SK-N-SH (cell line): ENCODE measurements at regions not wholly inside any gene's neighbourhood (a gene's known extent, or its start where the extent isn't known, plus 50 kb on each side); places are given as distances from the start of the nearest gene placed in this dataset.

ENCODE experiments used
- CTCF ChIA-PET: fragments of 300-600, 350-600 bp; formaldehyde crosslinking; extraction: SDS; loops from one replicate; lab custom pipeline; 2021; lab: Yijun Ruan, JAX
- POLR2A ChIA-PET: fragments of 350-600 bp; sonication (Branson Sonifier 250); formaldehyde crosslinking; extraction: SDS; loops from one replicate; lab custom pipeline; 2020; ENCODE audit warnings: antibody characterized with exemption, inconsistent platforms; lab: Yijun Ruan, JAX
- DNase-seq: peaks from one replicate; pipeline ENCODE4 v3.0.0; 2012
- H2AFZ ChIP-seq: fragments of 200-600 bp; sonication (generic); 2 replicates; pipeline ENCODE4 v1.8.1; 2016; ENCODE audit warnings: antibody characterized with exemption, mild to moderate bottlenecking, low read depth
- H3F3A ChIP-seq: fragments of 200-600 bp; sonication (generic); replicated peaks from 2 replicates; pipeline ENCODE3; 2016; ENCODE audit warnings: antibody characterized with exemption, mild to moderate bottlenecking; ENCODE audit not compliant: insufficient read depth
- H3K27ac ChIP-seq, 2 experiments: fragments of 200-500 bp in 1 of 2; fragments of 200-600 bp in 1 of 2; sonication (Bioruptor generic) in 1 of 2; sonication (generic), shearing (Covaris generic) in 1 of 2; 2 replicates each; pipeline versions ENCODE4 v1.5.1 to v1.6.1; 2014 to 2016; ENCODE audit warnings: low read depth in 2 of 2, inconsistent platforms in 1 of 2, low read length in 1 of 2, mild to moderate bottlenecking in 1 of 2, mixed read lengths in 1 of 2
- H3K27me3 ChIP-seq: fragments of 200-600 bp; sonication (generic), shearing (Covaris generic); 2 replicates; pipeline ENCODE4 v1.6.1; 2016; ENCODE audit warnings: mixed run types; ENCODE audit not compliant: insufficient read depth
- H3K36me3 ChIP-seq, 2 experiments: fragments of 200-500 bp in 1 of 2; fragments of 200-600 bp in 1 of 2; sonication (Bioruptor generic) in 1 of 2; sonication (generic) in 1 of 2; replicated peaks in 1 of 2; 2 replicates each; pipeline versions ENCODE3 to v1.5.1; 2014 to 2016; ENCODE audit warnings: low read length in 1 of 2, mild to moderate bottlenecking in 1 of 2; ENCODE audit not compliant: insufficient read depth in 2 of 2, control insufficient read depth in 1 of 2
- H3K4me1 ChIP-seq, 2 experiments: fragments of 200-500 bp in 1 of 2; fragments of 200-600 bp in 1 of 2; sonication (Bioruptor generic) in 1 of 2; sonication (generic), shearing (Covaris generic) in 1 of 2; 2 replicates each; pipeline versions ENCODE4 v1.5.1 to v1.6.1; 2014 to 2016; ENCODE audit warnings: low read depth in 1 of 2, low read length in 1 of 2, mixed run types in 1 of 2; ENCODE audit not compliant: insufficient read depth in 2 of 2, control insufficient read depth in 1 of 2
- H3K4me2 ChIP-seq: fragments of 200-600 bp; sonication (generic), shearing (Covaris generic); 2 replicates; pipeline ENCODE4 v1.6.1; 2017; ENCODE audit warnings: mixed run types
- H3K4me3 ChIP-seq, 2 experiments: fragments of 200-500 bp in 1 of 2; fragments of 200-600 bp in 1 of 2; sonication (Bioruptor generic) in 1 of 2; sonication (generic), shearing (Covaris generic) in 1 of 2; 2 replicates each; pipeline versions ENCODE4 v1.5.1 to v1.8.1; 2014 to 2016; ENCODE audit warnings: low read depth in 2 of 2, inconsistent platforms in 1 of 2, low read length in 1 of 2, mild to moderate bottlenecking in 1 of 2, mixed read lengths in 1 of 2, moderate library complexity in 1 of 2
- H3K79me2 ChIP-seq: fragments of 200-600 bp; sonication (generic); 2 replicates; pipeline ENCODE4 v1.8.1; 2017; ENCODE audit warnings: mild to moderate bottlenecking; ENCODE audit not compliant: insufficient read depth
- H3K9ac ChIP-seq: fragments of 200-600 bp; sonication (generic); 2 replicates; pipeline ENCODE4 v1.6.1; 2017; ENCODE audit warnings: mixed run types
- H3K9me2 ChIP-seq: fragments of 200-600 bp; sonication (generic); 2 replicates; pipeline ENCODE4 v1.6.1; 2017; ENCODE audit warnings: mixed run types
- H3K9me3 ChIP-seq: fragments of 200-600 bp; sonication (generic); 2 replicates; pipeline ENCODE4 v1.6.1; 2017; ENCODE audit warnings: mixed run types, mild to moderate bottlenecking, moderate library complexity
- H4K20me1 ChIP-seq: fragments of 200-600 bp; sonication (generic); 2 replicates; pipeline ENCODE4 v1.6.1; 2017; ENCODE audit warnings: mild to moderate bottlenecking, mixed run types; ENCODE audit not compliant: insufficient read depth
- CHD2 ChIP-seq: fragments of 150-350 bp; IDR thresholded peaks from 2 replicates; pipeline ENCODE4 v1.6.1; 2018; ENCODE audit warnings: low read length; ENCODE audit not compliant: partially characterized antibody
- CTCF ChIP-seq: fragments of 200-600 bp; sonication (generic); IDR thresholded peaks from 2 replicates; pipeline ENCODE4 v1.6.1; 2017; ENCODE audit warnings: antibody characterized with exemption, mild to moderate bottlenecking, moderate library complexity
- EP300 ChIP-seq, 2 experiments: IDR thresholded peaks; 2 replicates each; pipeline versions ENCODE4 v1.4.0 to v1.6.1; 2012; ENCODE audit warnings: borderline replicate concordance in 1 of 2, low read depth in 1 of 2, low read length in 1 of 2
- FOXJ3 ChIP-seq: sonication (generic); formaldehyde crosslinking; IDR thresholded peaks from 2 replicates; pipeline ENCODE4 v1.5.1; 2020; ENCODE audit warnings: mild to moderate bottlenecking, missing genetic modification reagents
- FOXM1 ChIP-seq: IDR thresholded peaks from 2 replicates; pipeline ENCODE4 v1.4.0; 2012; ENCODE audit warnings: low read depth, mild to moderate bottlenecking
- GABPA ChIP-seq: IDR thresholded peaks from 2 replicates; pipeline ENCODE4 v1.4.0; 2012; ENCODE audit warnings: low read depth, mild to moderate bottlenecking
- GATA2 ChIP-seq: sonication (generic); formaldehyde crosslinking; IDR thresholded peaks from 2 replicates; pipeline ENCODE4 v1.5.0; 2020; ENCODE audit warnings: mild to moderate bottlenecking, missing genetic modification reagents
- JUND ChIP-seq: IDR thresholded peaks from 2 replicates; pipeline ENCODE4 v1.4.0; 2012
- MEF2A ChIP-seq: IDR thresholded peaks from 2 replicates; pipeline ENCODE4 v1.4.0; 2012; ENCODE audit warnings: low read depth, borderline replicate concordance
- NFIC ChIP-seq: IDR thresholded peaks from 2 replicates; pipeline ENCODE4 v1.4.0; 2012; ENCODE audit warnings: borderline replicate concordance
- NRF1 ChIP-seq: IDR thresholded peaks from 2 replicates; pipeline ENCODE4 v1.6.1; 2012; ENCODE audit warnings: low read depth, mild to moderate bottlenecking, low read length
- PBX3 ChIP-seq: IDR thresholded peaks from 2 replicates; pipeline ENCODE4; 2012
- RAD21 ChIP-seq: IDR thresholded peaks from 2 replicates; pipeline ENCODE4 v1.6.1; 2012; ENCODE audit warnings: mild to moderate bottlenecking, low read length
- RCOR1 ChIP-seq: fragments of 150-350 bp; IDR thresholded peaks from 2 replicates; pipeline ENCODE4 v1.6.1; 2017; ENCODE audit warnings: antibody characterized with exemption, low read length
- RXRA ChIP-seq: IDR thresholded peaks from 2 replicates; pipeline ENCODE4 v1.4.0; 2012; ENCODE audit warnings: low read depth, mild to moderate bottlenecking, borderline replicate concordance
- SMC3 ChIP-seq: IDR thresholded peaks from 2 replicates; pipeline ENCODE4 v1.6.1; 2012; ENCODE audit warnings: low read depth, low read length, improper control_type of control experiment
- TCF12 ChIP-seq: IDR thresholded peaks from 2 replicates; pipeline ENCODE4 v1.4.0; 2012
- USF2 ChIP-seq: fragments of 150-350 bp; IDR thresholded peaks from 2 replicates; pipeline ENCODE4 v1.6.1; 2017; ENCODE audit warnings: antibody characterized with exemption, low read length, low read depth, borderline replicate concordance
- WGBS: methylation state at CpG from one replicate; pipeline ENCODE4 v1.1.6; 2017; ENCODE audit warnings: low lambda C conversion rate; 5-methylcytosine and 5-hydroxymethylcytosine counted together
- TF ChIP-seq, protein P1 (sequence below): IDR thresholded peaks from 2 replicates; pipeline ENCODE4 v1.6.1; 2012; ENCODE audit warnings: mild to moderate bottlenecking, low read depth, low read length, moderate library complexity

GRCh38 chr20:52312132-52312729 is 120.7 kb upstream of the ZFP64 start:
- ChIA-PET CTCF (interaction anchor here (0.5 to 6.3 kb wide), 92 partner anchors 11 to 1770 kb away, joined by 3 to 109 read pairs (median 4); no protein-coding TSS in a partner anchor), POLR2A (interaction anchor here (0.8 to 1.4 kb wide), 2 partner anchors 489 to 1235 kb away, joined by 3 read pairs; no protein-coding TSS in a partner anchor)
- TF ChIP-seq NRF1 = no peak
- no peak for TF ChIP-seq TCF12
- TF ChIP-seq GABPA = no peak
- TF ChIP-seq RAD21 = peak; percentile 89
- peak; percentile 86 for TF ChIP-seq CTCF
- TF ChIP-seq JUND = no peak
- peak; percentile 64 for TF ChIP-seq SMC3
- Histone ChIP-seq H3F3A (no peaks in the 10 kb centered on the region), H3K27ac (no peak overlapping the region), H4K20me1 (no peaks in the 10 kb centered on the region), H3K4me1 (peaks cover 0 to 4% of the 10 kb centered on the region in 2 experiments; a peak in 2 of 4 replicates), H2AFZ (no peak overlapping the region), H3K4me3 (peak overlapping the region in 1 of 2 experiments; percentile 14; a peak in 1 of 4 replicates), H3K4me2 (no peak overlapping the region), H3K9ac (no peak overlapping the region), H3K9me2 (no peaks in the 10 kb centered on the region), H3K79me2 (no peaks in the 10 kb centered on the region), H3K36me3 (no peaks in the 10 kb centered on the region), H3K27me3 (no peaks in the 10 kb centered on the region), H3K9me3 (no peaks in the 10 kb centered on the region)
- DNase-seq = peak; percentile 70
- 34% methylated on average over 2 of the region's 2 CpGs for WGBS

DNA sequence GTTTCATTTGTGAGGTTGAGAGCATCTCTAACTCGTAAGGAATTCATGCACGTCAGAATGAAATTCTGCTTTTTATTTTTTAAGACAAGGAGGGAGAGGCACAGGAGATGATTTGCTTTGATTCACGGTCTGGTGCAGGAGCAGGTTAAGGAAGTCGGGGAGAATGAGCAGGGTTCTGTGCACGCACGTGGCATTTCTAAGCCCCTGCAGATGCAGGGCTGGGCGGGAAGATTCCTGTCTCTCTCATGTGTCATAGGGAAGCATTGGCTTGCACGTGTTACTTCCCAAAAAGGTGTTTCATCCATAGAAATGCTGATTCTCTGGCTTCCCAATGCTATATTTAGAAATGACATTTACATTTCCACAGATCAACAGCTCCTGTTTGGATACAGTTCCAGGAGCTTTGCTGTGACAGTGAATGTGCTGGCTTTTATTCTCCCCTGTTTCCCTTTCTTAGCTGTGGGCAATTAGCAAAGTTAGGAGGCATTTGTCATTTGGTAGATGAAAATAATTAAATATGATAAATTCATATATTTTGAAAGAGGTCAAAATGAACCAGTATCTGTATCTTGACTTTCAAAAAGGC is 119.7 kb upstream of the ZFP64 start:
- DNase-seq = no peak
- Histone ChIP-seq H3K4me2 (no peak overlapping the region), H3K9me3 (no peaks in the 10 kb centered on the region), H3K36me3 (no peaks in the 10 kb centered on the region), H3K27me3 (no peaks in the 10 kb centered on the region), H3K9ac (no peak overlapping the region), H3K4me1 (peaks cover 0 to 4% of the 10 kb centered on the region in 2 experiments; a peak in 2 of 4 replicates), H4K20me1 (no peaks in the 10 kb centered on the region), H3K27ac (no peak overlapping the region), H3F3A (no peaks in the 10 kb centered on the region), H3K79me2 (no peaks in the 10 kb centered on the region), H3K4me3 (no peak overlapping the region), H3K9me2 (no peaks in the 10 kb centered on the region), H2AFZ (no peak overlapping the region)
- ChIA-PET CTCF (interaction anchor here (0.6 to 6.3 kb wide), 54 partner anchors 10 to 1309 kb away, joined by 3 to 109 read pairs (median 4); no protein-coding TSS in a partner anchor), POLR2A (no interaction called here)
- 50% methylated on average over 8 of the region's 8 CpGs for WGBS
- TF ChIP-seq GATA2 (CRISPR knock-in tag) (no peak), EP300 (IDR thresholded peaks at IDR 0.05; ENCODE audit: borderline replicate concordance in 1 of 2, low read depth in 1 of 2, low read length in 1 of 2) (no peak), CHD2 (no peak), NFIC (no peak), RXRA (no peak), FOXJ3 (CRISPR knock-in tag) (no peak), FOXM1 (no peak), PBX3 (no peak), USF2 (no peak), MEF2A (no peak), RCOR1 (no peak)
- TF ChIP-seq, protein P1, sequence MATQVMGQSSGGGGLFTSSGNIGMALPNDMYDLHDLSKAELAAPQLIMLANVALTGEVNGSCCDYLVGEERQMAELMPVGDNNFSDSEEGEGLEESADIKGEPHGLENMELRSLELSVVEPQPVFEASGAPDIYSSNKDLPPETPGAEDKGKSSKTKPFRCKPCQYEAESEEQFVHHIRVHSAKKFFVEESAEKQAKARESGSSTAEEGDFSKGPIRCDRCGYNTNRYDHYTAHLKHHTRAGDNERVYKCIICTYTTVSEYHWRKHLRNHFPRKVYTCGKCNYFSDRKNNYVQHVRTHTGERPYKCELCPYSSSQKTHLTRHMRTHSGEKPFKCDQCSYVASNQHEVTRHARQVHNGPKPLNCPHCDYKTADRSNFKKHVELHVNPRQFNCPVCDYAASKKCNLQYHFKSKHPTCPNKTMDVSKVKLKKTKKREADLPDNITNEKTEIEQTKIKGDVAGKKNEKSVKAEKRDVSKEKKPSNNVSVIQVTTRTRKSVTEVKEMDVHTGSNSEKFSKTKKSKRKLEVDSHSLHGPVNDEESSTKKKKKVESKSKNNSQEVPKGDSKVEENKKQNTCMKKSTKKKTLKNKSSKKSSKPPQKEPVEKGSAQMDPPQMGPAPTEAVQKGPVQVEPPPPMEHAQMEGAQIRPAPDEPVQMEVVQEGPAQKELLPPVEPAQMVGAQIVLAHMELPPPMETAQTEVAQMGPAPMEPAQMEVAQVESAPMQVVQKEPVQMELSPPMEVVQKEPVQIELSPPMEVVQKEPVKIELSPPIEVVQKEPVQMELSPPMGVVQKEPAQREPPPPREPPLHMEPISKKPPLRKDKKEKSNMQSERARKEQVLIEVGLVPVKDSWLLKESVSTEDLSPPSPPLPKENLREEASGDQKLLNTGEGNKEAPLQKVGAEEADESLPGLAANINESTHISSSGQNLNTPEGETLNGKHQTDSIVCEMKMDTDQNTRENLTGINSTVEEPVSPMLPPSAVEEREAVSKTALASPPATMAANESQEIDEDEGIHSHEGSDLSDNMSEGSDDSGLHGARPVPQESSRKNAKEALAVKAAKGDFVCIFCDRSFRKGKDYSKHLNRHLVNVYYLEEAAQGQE = no peak
